Caco-2 (cell line): ENCODE measurements at regions not wholly inside any gene's neighbourhood (a gene's known extent, or its start where the extent isn't known, plus 50 kb on each side); places are given as distances from the start of the nearest gene placed in this dataset.

Source experiments
- BruUV-seq: library from RNA; stranded (reverse); fragments of 400-500 nt; replicated peaks from 2 replicates; lab custom pipeline; 2021; lab: Mats Ljungman, UMichigan
- CTCF ChIA-PET: fragments of 300-600 bp; sonication (Branson Sonifier 250); formaldehyde crosslinking; loops from one replicate; lab custom pipeline; 2022; ENCODE audit warnings: antibody characterized with exemption; lab: Charles Lee
- POLR2A ChIA-PET: fragments of 300-600 bp; sonication (Branson Sonifier 250); formaldehyde crosslinking; loops from one replicate; lab custom pipeline; 2022; ENCODE audit warnings: antibody characterized with exemption; lab: Charles Lee
- DNase-seq, 2 experiments: peaks; one replicate each; pipeline versions ENCODE4 v3.0.0 to v3.0.0-alpha.2; 2020 to 2022
- H3K27me3 ChIP-seq: replicated peaks from 2 replicates; pipeline ENCODE4 v1.6.0; 2011; ENCODE audit warnings: low read length; ENCODE audit not compliant: control insufficient read depth, insufficient read depth
- H3K36me3 ChIP-seq: 2 replicates; pipeline ENCODE4 v1.5.1; 2011; ENCODE audit warnings: low read length; ENCODE audit not compliant: control insufficient read depth, insufficient read depth
- H3K4me1 ChIP-seq: fragments of 250-450 bp; sonication (Bioruptor Pico); 2 replicates; pipeline ENCODE4 v1.5.1; 2020; ENCODE audit warnings: mild to moderate bottlenecking
- H3K4me3 ChIP-seq: 2 replicates; pipeline ENCODE4 v1.5.1; 2011; ENCODE audit warnings: low read depth, mild to moderate bottlenecking, control low read depth, low read length
- H3K9me3 ChIP-seq: fragments of 250-450 bp; sonication (Bioruptor Pico); 2 replicates; pipeline ENCODE4 v1.5.1; 2020; ENCODE audit warnings: mild to moderate bottlenecking, moderate library complexity
- H3K27ac Mint-ChIP-seq: one replicate; pipeline ENCODE4 v1.8.0; 2022; ENCODE audit warnings: mixed read lengths; ENCODE audit not compliant: unreplicated experiment
- H3K27me3 Mint-ChIP-seq: one replicate; pipeline ENCODE4 v1.8.0; 2022; ENCODE audit warnings: mixed read lengths; ENCODE audit not compliant: insufficient read depth, unreplicated experiment
- H3K36me3 Mint-ChIP-seq: one replicate; pipeline ENCODE4 v1.8.0; 2022; ENCODE audit warnings: mild to moderate bottlenecking, mixed read lengths; ENCODE audit not compliant: insufficient read depth, unreplicated experiment
- H3K4me1 Mint-ChIP-seq: one replicate; pipeline ENCODE4 v1.8.0; 2022; ENCODE audit warnings: low read depth, mixed read lengths; ENCODE audit not compliant: unreplicated experiment
- H3K4me3 Mint-ChIP-seq: one replicate; pipeline ENCODE4 v1.8.0; 2022; ENCODE audit warnings: mild to moderate bottlenecking, moderate library complexity, mixed read lengths; ENCODE audit not compliant: unreplicated experiment
- H3K9me3 Mint-ChIP-seq: one replicate; pipeline ENCODE4 v1.8.0; 2022; ENCODE audit warnings: mixed read lengths; ENCODE audit not compliant: unreplicated experiment
- intact Hi-C: fragments of 100-400 bp; cut with micrococcal nuclease; formaldehyde crosslinking; loops from one replicate; pipeline ENCODE4 v1.10.0; 2022; ENCODE audit not compliant: unreplicated experiment
- TF ChIP-seq, protein P1 (sequence below), 2 experiments: fragments of 200-600 bp in 1 of 2; IDR thresholded peaks; 1 replicate in 1 of 2; 2 replicates in 1 of 2; pipeline versions ENCODE4 v1.5.1 to v1.8.0; 2011 to 2022; ENCODE audit warnings: antibody characterized with exemption in 1 of 2, control low read depth in 1 of 2, inconsistent platforms in 1 of 2, low read depth in 1 of 2, low read length in 1 of 2, mild to moderate bottlenecking in 1 of 2, moderate library complexity in 1 of 2; ENCODE audit not compliant: insufficient read depth in 1 of 2, severe bottlenecking in 1 of 2, unreplicated experiment in 1 of 2

DNA sequence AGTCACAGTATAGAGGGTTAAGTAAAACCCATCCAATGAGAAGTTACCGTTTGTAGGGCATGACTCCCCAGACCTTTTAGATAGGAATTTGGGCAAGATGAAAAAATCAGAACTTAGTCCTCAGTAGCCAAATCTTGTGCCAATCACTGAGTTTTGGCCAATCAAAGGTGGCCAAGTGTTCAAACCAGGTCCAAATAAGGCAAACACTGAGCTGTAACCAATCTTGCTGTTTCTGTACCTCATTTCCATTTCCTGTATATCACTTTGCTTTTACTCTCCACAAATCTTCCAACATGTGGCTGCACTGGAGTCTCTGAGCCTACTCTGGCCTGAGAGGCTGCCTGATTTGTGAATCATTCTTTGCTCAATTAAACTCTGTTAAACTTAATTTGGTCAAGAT is 81.8 kb upstream of the GPR6 start:
- H3K36me3 Mint-ChIP-seq = no peaks in the 10 kb centered on the region
- peaks cover 4% of the 10 kb centered on the region for H3K27me3 Mint-ChIP-seq
- peaks cover 13% of the 10 kb centered on the region for H3K4me1 Mint-ChIP-seq
- intact Hi-C loops = loop anchor here (10.0 kb wide), 1 partner anchor 138 kb away; no protein-coding TSS in a partner anchor
- no peak overlapping the region for H3K27ac Mint-ChIP-seq
- ChIA-PET CTCF (no interaction called here), POLR2A (no interaction called here)
- BruUV-seq = no TSS peak
- no peak for DNase-seq
- Histone ChIP-seq H3K36me3 (no peaks in the 10 kb centered on the region), H3K27me3 (no peaks in the 10 kb centered on the region), H3K4me3 (no peak overlapping the region), H3K9me3 (no peaks in the 10 kb centered on the region), H3K4me1 (peaks cover 8% of the 10 kb centered on the region; the same call in 1 of the 2 replicates)
- H3K9me3 Mint-ChIP-seq = peaks cover 8% of the 10 kb centered on the region
- H3K4me3 Mint-ChIP-seq = no peak overlapping the region
- TF ChIP-seq, protein P1, sequence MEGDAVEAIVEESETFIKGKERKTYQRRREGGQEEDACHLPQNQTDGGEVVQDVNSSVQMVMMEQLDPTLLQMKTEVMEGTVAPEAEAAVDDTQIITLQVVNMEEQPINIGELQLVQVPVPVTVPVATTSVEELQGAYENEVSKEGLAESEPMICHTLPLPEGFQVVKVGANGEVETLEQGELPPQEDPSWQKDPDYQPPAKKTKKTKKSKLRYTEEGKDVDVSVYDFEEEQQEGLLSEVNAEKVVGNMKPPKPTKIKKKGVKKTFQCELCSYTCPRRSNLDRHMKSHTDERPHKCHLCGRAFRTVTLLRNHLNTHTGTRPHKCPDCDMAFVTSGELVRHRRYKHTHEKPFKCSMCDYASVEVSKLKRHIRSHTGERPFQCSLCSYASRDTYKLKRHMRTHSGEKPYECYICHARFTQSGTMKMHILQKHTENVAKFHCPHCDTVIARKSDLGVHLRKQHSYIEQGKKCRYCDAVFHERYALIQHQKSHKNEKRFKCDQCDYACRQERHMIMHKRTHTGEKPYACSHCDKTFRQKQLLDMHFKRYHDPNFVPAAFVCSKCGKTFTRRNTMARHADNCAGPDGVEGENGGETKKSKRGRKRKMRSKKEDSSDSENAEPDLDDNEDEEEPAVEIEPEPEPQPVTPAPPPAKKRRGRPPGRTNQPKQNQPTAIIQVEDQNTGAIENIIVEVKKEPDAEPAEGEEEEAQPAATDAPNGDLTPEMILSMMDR (IDR thresholded peaks at IDR 0.05; ENCODE audit: insufficient read depth in 1 of 2, low read depth in 1 of 2, low read length in 1 of 2, severe bottlenecking in 1 of 2, unreplicated experiment in 1 of 2) = no peak

DNA sequence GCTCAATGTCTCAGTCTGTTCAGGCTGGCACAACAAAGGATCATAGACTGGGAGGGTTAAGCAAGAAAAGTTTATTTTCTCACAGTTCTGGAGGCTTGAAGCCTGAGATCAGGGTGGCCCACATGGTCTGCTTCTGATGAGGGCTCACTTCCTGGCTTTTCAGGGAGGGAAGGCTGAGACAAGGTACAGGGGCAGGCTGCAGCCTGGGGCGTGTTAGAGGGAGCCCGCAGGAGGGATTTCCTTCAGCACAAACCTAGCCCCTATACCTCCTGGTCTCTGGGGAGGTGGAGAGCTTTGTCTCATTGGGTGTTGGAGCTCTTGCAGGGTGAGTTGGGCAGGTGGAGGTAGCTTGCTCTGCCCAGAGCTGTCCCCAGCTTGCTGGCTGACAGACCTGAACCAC is 81.1 kb upstream of the GPR6 start:
- H3K9me3 Mint-ChIP-seq = peaks cover 8% of the 10 kb centered on the region
- H3K36me3 Mint-ChIP-seq = no peaks in the 10 kb centered on the region
- ChIA-PET POLR2A (no interaction called here), CTCF (no interaction called here)
- no TSS peak for BruUV-seq
- Histone ChIP-seq H3K4me1 (peaks cover 8% of the 10 kb centered on the region; the same call in 1 of the 2 replicates), H3K4me3 (no peak overlapping the region), H3K9me3 (no peaks in the 10 kb centered on the region), H3K36me3 (no peaks in the 10 kb centered on the region), H3K27me3 (no peaks in the 10 kb centered on the region)
- peaks cover 4% of the 10 kb centered on the region for H3K27me3 Mint-ChIP-seq
- peaks cover 13% of the 10 kb centered on the region for H3K4me1 Mint-ChIP-seq
- TF ChIP-seq, protein P1 (IDR thresholded peaks at IDR 0.05; ENCODE audit: insufficient read depth in 1 of 2, low read depth in 1 of 2, low read length in 1 of 2, severe bottlenecking in 1 of 2, unreplicated experiment in 1 of 2) = no peak
- no peak for DNase-seq
- H3K4me3 Mint-ChIP-seq = no peak overlapping the region
- intact Hi-C loops = loop anchor here (10.0 kb wide), 1 partner anchor 138 kb away; no protein-coding TSS in a partner anchor
- H3K27ac Mint-ChIP-seq = no peak overlapping the region

DNA sequence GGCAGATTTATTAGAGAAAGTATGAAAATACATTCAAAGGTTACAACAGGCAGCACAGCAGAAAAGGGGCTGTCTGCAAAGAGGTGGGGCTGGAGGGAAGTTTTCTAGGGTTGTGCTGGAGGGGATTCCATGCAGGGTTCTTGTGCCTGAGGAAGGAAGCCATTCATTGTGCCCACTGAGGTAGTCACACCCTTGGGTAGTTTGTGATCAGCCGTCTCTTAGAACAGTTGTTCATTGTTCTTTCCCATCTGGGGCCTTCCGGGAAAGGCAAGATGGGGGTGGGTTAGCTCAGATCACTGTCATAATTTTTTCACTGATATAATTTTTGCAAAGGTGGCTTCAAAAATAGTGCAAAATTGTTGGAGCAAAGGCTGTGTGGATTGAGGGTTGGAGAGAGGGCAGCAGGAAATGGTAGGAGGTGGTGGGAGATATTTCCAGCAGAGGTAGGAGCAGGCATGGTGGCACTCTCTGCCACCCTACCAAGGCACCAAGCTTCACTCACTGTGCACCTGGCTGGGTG is 80.5 kb upstream of the GPR6 start:
- no peaks in the 10 kb centered on the region for H3K27me3 ChIP-seq
- H3K27ac Mint-ChIP-seq = no peak overlapping the region
- H3K27me3 Mint-ChIP-seq = peaks cover 4% of the 10 kb centered on the region
- peaks cover 8% of the 10 kb centered on the region; the same call in 1 of the 2 replicates for H3K4me1 ChIP-seq
- POLR2A ChIA-PET = no interaction called here
- TF ChIP-seq, protein P1 (IDR thresholded peaks at IDR 0.05; ENCODE audit: insufficient read depth in 1 of 2, low read depth in 1 of 2, low read length in 1 of 2, severe bottlenecking in 1 of 2, unreplicated experiment in 1 of 2) = no peak
- CTCF ChIA-PET = no interaction called here
- BruUV-seq = no TSS peak
- no peak for DNase-seq
- peaks cover 9% of the 10 kb centered on the region for H3K4me1 Mint-ChIP-seq
- intact Hi-C loops = loop anchor here (10.0 kb wide), 1 partner anchor 137 kb away; no protein-coding TSS in a partner anchor
- H3K36me3 Mint-ChIP-seq = no peaks in the 10 kb centered on the region
- H3K36me3 ChIP-seq = no peaks in the 10 kb centered on the region
- H3K9me3 ChIP-seq = no peaks in the 10 kb centered on the region
- no peak overlapping the region for H3K4me3 ChIP-seq
- H3K9me3 Mint-ChIP-seq = peaks cover 8% of the 10 kb centered on the region
- H3K4me3 Mint-ChIP-seq = no peak overlapping the region
